MM.1S (cell line): ENCODE measurements at regions not wholly inside any gene's neighbourhood (a gene's known extent, or its start where the extent isn't known, plus 50 kb on each side); places are given as distances from the start of the nearest gene placed in this dataset.

Experiments
- DNase-seq: peaks from one replicate; pipeline ENCODE4 v3.0.0-alpha.2; 2015
- H2AFZ ChIP-seq: fragments of 300-600 bp; sonication (generic); 2 replicates; pipeline ENCODE4 v1.6.0; 2016; ENCODE audit warnings: antibody characterized with exemption, low read length
- H3F3A ChIP-seq: fragments of 300-600 bp; sonication (generic); 2 replicates; pipeline ENCODE4 v1.6.1; 2016; ENCODE audit warnings: mild to moderate bottlenecking, antibody characterized with exemption, low read length, moderate library complexity, mixed read lengths; ENCODE audit not compliant: insufficient read depth
- H3K27ac ChIP-seq: fragments of 300-600 bp; sonication (generic); 2 replicates; pipeline ENCODE4 v1.5.1; 2016; ENCODE audit warnings: mild to moderate bottlenecking, low read length
- H3K27me3 ChIP-seq: fragments of 300-600 bp; sonication (generic); replicated peaks from 2 replicates; pipeline ENCODE4 v1.6.0; 2016; ENCODE audit warnings: low read length; ENCODE audit not compliant: insufficient read depth
- H3K36me3 ChIP-seq: fragments of 300-600 bp; sonication (generic); replicated peaks from 2 replicates; pipeline ENCODE4 v1.6.1; 2016; ENCODE audit warnings: mild to moderate bottlenecking, low read length, mixed read lengths; ENCODE audit not compliant: insufficient read depth
- H3K4me1 ChIP-seq: fragments of 300-600 bp; sonication (generic); 2 replicates; pipeline ENCODE4 v1.6.1; 2016; ENCODE audit warnings: low read length, mixed read lengths
- H3K4me2 ChIP-seq: fragments of 300-600 bp; sonication (generic); 2 replicates; pipeline ENCODE4 v1.6.0; 2016; ENCODE audit warnings: low read depth, low read length
- H3K4me3 ChIP-seq: fragments of 300-600 bp; sonication (generic); 2 replicates; pipeline ENCODE4 v1.5.1; 2016; ENCODE audit warnings: low read length, mixed read lengths
- H3K79me2 ChIP-seq: fragments of 300-600 bp; sonication (generic); 2 replicates; pipeline ENCODE4 v1.6.1; 2016; ENCODE audit warnings: mixed run types, low read length, mixed read lengths
- H3K9ac ChIP-seq: fragments of 300-600 bp; sonication (generic); 2 replicates; pipeline ENCODE4 v1.6.1; 2016; ENCODE audit warnings: low read length, mixed read lengths
- H3K9me2 ChIP-seq: fragments of 300-600 bp; sonication (generic); replicated peaks from 2 replicates; pipeline ENCODE4 v1.6.1; 2016; ENCODE audit warnings: mild to moderate bottlenecking, low read length, mixed read lengths; ENCODE audit not compliant: insufficient read depth
- H3K9me3 ChIP-seq: fragments of 300-600 bp; sonication (generic); replicated peaks from 2 replicates; pipeline ENCODE4 v1.6.1; 2016; ENCODE audit warnings: mild to moderate bottlenecking, low read length, mixed read lengths; ENCODE audit not compliant: insufficient read depth
- H4K20me1 ChIP-seq: fragments of 300-600 bp; sonication (generic); 2 replicates; pipeline ENCODE4 v1.6.1; 2016; ENCODE audit warnings: mild to moderate bottlenecking, low read length, moderate library complexity, mixed read lengths; ENCODE audit not compliant: insufficient read depth
- CTCF ChIP-seq: fragments of 300-600 bp; sonication (generic); IDR thresholded peaks from 2 replicates; pipeline ENCODE4 v1.5.1; 2016; ENCODE audit warnings: antibody characterized with exemption, low read length, mixed read lengths
- EZH2 ChIP-seq: fragments of 300-600 bp; sonication (generic); optimal IDR thresholded peaks from 2 replicates; pipeline ENCODE3; 2017; ENCODE audit warnings: low read depth, mild to moderate bottlenecking, antibody characterized with exemption, low read length, mixed read lengths
- EZH2phosphoT487 ChIP-seq: fragments of 300-600 bp; sonication (generic); IDR thresholded peaks from 2 replicates; pipeline ENCODE4 v1.6.1; 2018; ENCODE audit warnings: antibody characterized with exemption, low read length

DNA sequence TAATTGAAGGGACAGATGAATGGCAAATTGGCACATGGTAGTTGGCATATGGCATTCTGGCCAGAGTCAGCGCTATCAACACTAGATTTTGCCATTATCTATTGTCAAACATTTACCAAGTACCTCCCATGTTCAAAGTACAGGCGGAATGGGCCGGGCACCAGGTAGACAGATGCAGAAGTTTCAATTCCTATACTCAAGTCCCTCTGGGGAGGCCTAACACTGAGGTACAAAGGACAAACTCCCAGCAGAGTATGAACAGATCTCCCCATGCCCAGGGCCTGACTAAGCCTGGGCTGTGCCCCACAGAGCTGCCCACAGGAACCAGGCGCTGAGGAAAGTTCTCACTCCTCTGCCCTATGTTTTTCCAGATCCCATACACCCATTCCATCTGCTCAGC is 257.5 kb upstream of the KLHL29 start:
- Histone ChIP-seq H3K9me3 (no peaks in the 10 kb centered on the region), H3K36me3 (no peaks in the 10 kb centered on the region), H3K27ac (no peak overlapping the region), H3K4me2 (no peak overlapping the region), H3K9ac (no peak overlapping the region), H3K27me3 (no peaks in the 10 kb centered on the region), H3K79me2 (no peaks in the 10 kb centered on the region), H3K4me1 (no peaks in the 10 kb centered on the region), H2AFZ (no peak overlapping the region), H4K20me1 (no peaks in the 10 kb centered on the region), H3F3A (no peaks in the 10 kb centered on the region), H3K4me3 (no peak overlapping the region), H3K9me2 (no peaks in the 10 kb centered on the region)
- DNase-seq: no peak
- TF ChIP-seq EZH2phosphoT487: no peak
- no peak for TF ChIP-seq CTCF
- TF ChIP-seq EZH2: no peak

- Histone ChIP-seq H3K27me3 (no peaks in the 10 kb centered on the region), H3K79me2 (no peaks in the 10 kb centered on the region), H3K4me2 (no peak overlapping the region), H3F3A (no peaks in the 10 kb centered on the region), H3K9me2 (no peaks in the 10 kb centered on the region), H3K4me3 (no peak overlapping the region), H3K36me3 (no peaks in the 10 kb centered on the region), H3K9me3 (no peaks in the 10 kb centered on the region), H3K9ac (no peak overlapping the region), H3K4me1 (no peaks in the 10 kb centered on the region), H4K20me1 (no peaks in the 10 kb centered on the region), H3K27ac (no peak overlapping the region), H2AFZ (no peak overlapping the region)
- no peak for DNase-seq
- TF ChIP-seq EZH2 (no peak), EZH2phosphoT487 (no peak), CTCF (no peak)
Observed at GRCh38 chr2:23128684-23129292, 256.2 kb upstream of the KLHL29 start.

- no peaks in the 10 kb centered on the region for H3K9me2 ChIP-seq
- H3K9ac ChIP-seq: no peak overlapping the region
- no peak overlapping the region for H3K27ac ChIP-seq
- no peaks in the 10 kb centered on the region for H3K27me3 ChIP-seq
- DNase-seq: no peak
- H3K36me3 ChIP-seq: no peaks in the 10 kb centered on the region
- H3K4me3 ChIP-seq: no peak overlapping the region
- H2AFZ ChIP-seq: no peak overlapping the region
- H3K4me2 ChIP-seq: no peak overlapping the region
- no peaks in the 10 kb centered on the region for H3K9me3 ChIP-seq
- TF ChIP-seq EZH2phosphoT487 (no peak), EZH2 (no peak), CTCF (no peak)
- no peaks in the 10 kb centered on the region for H3K4me1 ChIP-seq
- H3F3A ChIP-seq: no peaks in the 10 kb centered on the region
- no peaks in the 10 kb centered on the region for H4K20me1 ChIP-seq
- no peaks in the 10 kb centered on the region for H3K79me2 ChIP-seq
Observed at GRCh38 chr2:23131066-23131575, 253.9 kb upstream of the KLHL29 start.
